HepG2 (cell line): ENCODE measurements at regions not wholly inside any gene's neighbourhood (a gene's known extent, or its start where the extent isn't known, plus 50 kb on each side); places are given as distances from the start of the nearest gene placed in this dataset.

Source experiments
- ATAC-seq: fragments of 200-7000 bp; cut with Tn5 transposase; 3 replicates; pipeline ENCODE4 v1.9.1; 2020; ENCODE audit warnings: mild to moderate bottlenecking, moderate library complexity
- BruUV-seq: library from RNA; stranded (reverse); fragments of 400-500 nt; replicated peaks from 2 replicates; lab custom pipeline; 2021; lab: Mats Ljungman, UMichigan
- CTCF ChIA-PET: fragments of 300-600 bp; formaldehyde crosslinking; extraction: SDS; loops from one replicate; lab custom pipeline; 2021; ENCODE audit warnings: low total read pairs, inconsistent platforms, low intra/inter-chr PET ratio; lab: Yijun Ruan, JAX
- POLR2A ChIA-PET: fragments of 350-600 bp; sonication (Branson Sonifier 250); formaldehyde crosslinking; loops from one replicate; lab custom pipeline; 2020; ENCODE audit warnings: antibody characterized with exemption, inconsistent platforms; lab: Yijun Ruan, JAX
- DNase-seq: peaks from one replicate; pipeline ENCODE4 v3.0.0-alpha.2; 2015; ENCODE audit warnings: low spot score
- FAIRE-seq: peaks from 3 replicates; lab custom pipeline; 2011; peaks lifted over from hg19 to GRCh38; lab: Jason Lieb, UNC
- H2AFZ ChIP-seq: one replicate; pipeline ENCODE4 v1.6.1; 2011; ENCODE audit warnings: low read length, inconsistent platforms
- H3K27ac ChIP-seq: fragments of 300-600 bp; 3 replicates; pipeline ENCODE4 v1.8.0; 2011; ENCODE audit warnings: mixed run types, mild to moderate bottlenecking, mixed read lengths, low read length, inconsistent platforms; ENCODE audit not compliant: insufficient read depth; ENCODE audit errors: extremely low read length
- H3K27me3 ChIP-seq, 2 experiments: fragments of 200-600 bp in 1 of 2; 2 replicates in 1 of 2; 3 replicates in 1 of 2; pipeline versions ENCODE4 v1.6.0 to v1.8.0; 2011; ENCODE audit warnings: low read length in 2 of 2, mild to moderate bottlenecking in 2 of 2, moderate library complexity in 2 of 2, inconsistent platforms in 1 of 2; ENCODE audit not compliant: insufficient read depth in 2 of 2, control insufficient read depth in 1 of 2
- H3K36me3 ChIP-seq, 2 experiments: fragments of 200-600 bp in 1 of 2; replicated peaks in 1 of 2; 2 replicates in 1 of 2; 3 replicates in 1 of 2; pipeline versions ENCODE4 v1.5.1 to v1.8.0; 2011; ENCODE audit warnings: low read length in 2 of 2, inconsistent platforms in 1 of 2; ENCODE audit not compliant: insufficient read depth in 2 of 2, control insufficient read depth in 1 of 2
- H3K4me1 ChIP-seq: 2 replicates; pipeline ENCODE4 v1.5.1; 2012; ENCODE audit warnings: low read length, inconsistent platforms; ENCODE audit not compliant: insufficient read depth
- H3K4me2 ChIP-seq: 2 replicates; pipeline ENCODE4 v1.6.0; 2011; ENCODE audit warnings: low read depth, low read length, inconsistent platforms
- H3K4me3 ChIP-seq, 3 experiments: fragments of 200-600 bp in 1 of 3; sonication (generic), shearing (Covaris generic) in 1 of 3; replicated peaks in 1 of 3; 2 replicates each; pipeline ENCODE4 v1.5.1; 2011 to 2016; ENCODE audit warnings: low read length in 3 of 3, inconsistent platforms in 2 of 3, low read depth in 2 of 3, mild to moderate bottlenecking in 2 of 3, control low read depth in 1 of 3, mixed read lengths in 1 of 3; ENCODE audit not compliant: insufficient read depth in 1 of 3
- H3K79me2 ChIP-seq: one replicate; pipeline ENCODE4 v1.6.1; 2011; ENCODE audit warnings: low read length, inconsistent platforms; ENCODE audit not compliant: insufficient read depth
- H3K9ac ChIP-seq: 2 replicates; pipeline ENCODE4 v1.6.0; 2011; ENCODE audit warnings: mild to moderate bottlenecking, low read depth, low read length, inconsistent platforms; ENCODE audit not compliant: insufficient read depth
- H3K9me3 ChIP-seq: 2 replicates; pipeline ENCODE4 v1.5.1; 2012; ENCODE audit warnings: mild to moderate bottlenecking, low read length
- H4K20me1 ChIP-seq: 2 replicates; pipeline ENCODE4 v1.6.0; 2011; ENCODE audit warnings: inconsistent platforms, mild to moderate bottlenecking, low read length, moderate library complexity; ENCODE audit not compliant: insufficient read depth
- KDM5A ChIP-seq: fragments of 200-600 bp; sonication (generic); IDR thresholded peaks from 2 replicates; pipeline ENCODE4 v1.7.0; 2018; ENCODE audit warnings: antibody characterized with exemption, mild to moderate bottlenecking, low read length, borderline replicate concordance
- MTF1 ChIP-seq: sonication (generic); formaldehyde crosslinking; IDR thresholded peaks from 2 replicates; pipeline ENCODE4 v1.5.0; 2020; ENCODE audit warnings: missing genetic modification reagents
- NBN ChIP-seq: fragments of 450-650 bp; conservative IDR thresholded peaks from 2 replicates; pipeline ENCODE4 v1.6.1; 2017
- NCOA2 ChIP-seq: sonication (generic); formaldehyde crosslinking; IDR thresholded peaks from 2 replicates; pipeline ENCODE4 v1.8.0; 2022; ENCODE audit warnings: inconsistent platforms
- NFRKB ChIP-seq: fragments of 450-650 bp; IDR thresholded peaks from 2 replicates; pipeline ENCODE4 v1.6.1; 2017
- PHF20 ChIP-seq: sonication (generic); formaldehyde crosslinking; IDR thresholded peaks from 2 replicates; pipeline ENCODE4 v1.5.0; 2020; ENCODE audit warnings: mild to moderate bottlenecking, missing genetic modification reagents
- RELA ChIP-seq: sonication (generic); formaldehyde crosslinking; IDR thresholded peaks from 2 replicates; pipeline ENCODE4 v1.4.0; 2020; ENCODE audit warnings: missing genetic modification reagents
- SATB2 ChIP-seq: sonication (generic); formaldehyde crosslinking; IDR thresholded peaks from 2 replicates; pipeline ENCODE4 v1.5.0; 2020; ENCODE audit warnings: missing genetic modification reagents
- ZFP1 ChIP-seq: IDR thresholded peaks from 2 replicates; pipeline ENCODE4 v1.6.1; 2016
- ZKSCAN5 ChIP-seq: sonication (generic); formaldehyde crosslinking; IDR thresholded peaks from 2 replicates; pipeline ENCODE4 v1.5.1; 2020; ENCODE audit warnings: mild to moderate bottlenecking, missing genetic modification reagents
- ZNF101 ChIP-seq: sonication (generic); formaldehyde crosslinking; IDR thresholded peaks from 2 replicates; pipeline ENCODE4 v1.4.0; 2020; ENCODE audit warnings: mild to moderate bottlenecking, low read depth, missing genetic modification reagents, borderline replicate concordance
- ZNF563 ChIP-seq: sonication (generic); formaldehyde crosslinking; IDR thresholded peaks from 2 replicates; pipeline ENCODE4 v1.8.0; 2022; ENCODE audit warnings: mild to moderate bottlenecking, moderate library complexity, missing genetic modification reagents
- ZNF850 ChIP-seq: sonication (generic); formaldehyde crosslinking; conservative IDR thresholded peaks from 2 replicates; pipeline ENCODE4 v1.9.0; 2021; ENCODE audit warnings: mild to moderate bottlenecking, missing genetic modification reagents
- WGBS: methylation state at CpG from one replicate; pipeline ENCODE4 v1.1.6; 2017; ENCODE audit warnings: low lambda C conversion rate; 5-methylcytosine and 5-hydroxymethylcytosine counted together
- in situ Hi-C: cut with HindIII; loops from 2 replicates; pipeline ENCODE4 v1.10.0; 2017; ENCODE audit warnings: low pct_unique_long_range_greater_than_20kb; ENCODE audit not compliant: extremely low pct_ligation_motif_present
- intact Hi-C: fragments of 100-400 bp; cut with micrococcal nuclease; formaldehyde crosslinking; loops from one replicate; pipeline ENCODE4 v1.10.0; 2022; ENCODE audit not compliant: unreplicated experiment
- TF ChIP-seq, protein P1 (sequence below): sonication (generic); formaldehyde crosslinking; IDR thresholded peaks from 2 replicates; pipeline ENCODE4 v1.8.0; 2022; ENCODE audit warnings: mild to moderate bottlenecking, missing genetic modification reagents
- TF ChIP-seq, protein P2 (sequence below): IDR thresholded peaks from 2 replicates; pipeline ENCODE4 v1.6.1; 2018; ENCODE audit warnings: missing genetic modification reagents, mild to moderate bottlenecking, missing compliant biosample characterization
- TF ChIP-seq, protein P3 (sequence below): sonication (generic); formaldehyde crosslinking; IDR thresholded peaks from 2 replicates; pipeline ENCODE4 v1.5.1; 2020; ENCODE audit warnings: mild to moderate bottlenecking, moderate library complexity, missing genetic modification reagents
- TF ChIP-seq, protein P4 (sequence below): IDR thresholded peaks from 2 replicates; pipeline ENCODE4 v1.6.1; 2016; ENCODE audit warnings: missing genetic modification reagents, missing compliant biosample characterization

DNA sequence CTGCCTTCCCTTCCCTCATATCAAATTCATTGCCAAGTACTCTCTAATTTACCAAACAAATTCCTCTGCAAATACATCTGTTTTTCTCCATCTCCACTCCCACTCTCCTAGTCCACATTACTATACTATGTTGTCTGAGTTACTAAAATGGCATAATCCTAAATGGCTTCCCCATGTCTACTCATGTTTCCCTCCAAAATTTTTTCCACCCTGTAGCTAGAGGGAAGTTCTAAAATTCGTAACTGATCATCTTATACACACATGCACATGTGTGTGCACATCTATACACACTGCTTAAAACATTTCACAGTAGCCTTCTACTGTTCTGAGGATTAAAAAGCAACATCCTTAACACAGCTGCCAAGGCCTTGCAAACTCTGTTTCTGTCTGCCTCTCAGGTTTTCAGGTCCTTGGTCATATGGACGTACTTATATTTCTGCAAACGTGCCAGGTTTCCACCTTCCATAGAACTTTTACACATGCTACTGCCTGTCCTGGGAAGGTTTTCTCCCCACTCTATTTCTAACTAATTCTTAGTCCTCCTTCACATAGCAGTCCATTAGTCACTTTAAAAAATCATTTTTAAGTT lies 140.6 kb downstream of the LURAP1L start:
- Histone ChIP-seq H3K36me3 (no peaks in the 10 kb centered on the region), H4K20me1 (no peaks in the 10 kb centered on the region), H3K27ac (no peak overlapping the region), H3K79me2 (no peaks in the 10 kb centered on the region), H3K4me2 (no peak overlapping the region), H3K9me3 (no peaks in the 10 kb centered on the region), H2AFZ (no peak overlapping the region), H3K4me3 (no peak overlapping the region), H3K4me1 (no peaks in the 10 kb centered on the region), H3K27me3 (no peaks in the 10 kb centered on the region), H3K9ac (no peak overlapping the region)
- 22% methylated on average over 3 of the region's 3 CpGs for WGBS
- ChIA-PET CTCF (no interaction called here), POLR2A (no interaction called here)
- DNase-seq (no peak), FAIRE-seq (no peak), ATAC-seq (no peak)
- intact Hi-C loops: no loop called here
- no peak for TF ChIP-seq NFRKB
- TF ChIP-seq PHF20 (CRISPR knock-in tag): no peak
- no peak for TF ChIP-seq ZKSCAN5 (CRISPR knock-in tag)
- no peak for TF ChIP-seq NBN
- TF ChIP-seq, protein P1, sequence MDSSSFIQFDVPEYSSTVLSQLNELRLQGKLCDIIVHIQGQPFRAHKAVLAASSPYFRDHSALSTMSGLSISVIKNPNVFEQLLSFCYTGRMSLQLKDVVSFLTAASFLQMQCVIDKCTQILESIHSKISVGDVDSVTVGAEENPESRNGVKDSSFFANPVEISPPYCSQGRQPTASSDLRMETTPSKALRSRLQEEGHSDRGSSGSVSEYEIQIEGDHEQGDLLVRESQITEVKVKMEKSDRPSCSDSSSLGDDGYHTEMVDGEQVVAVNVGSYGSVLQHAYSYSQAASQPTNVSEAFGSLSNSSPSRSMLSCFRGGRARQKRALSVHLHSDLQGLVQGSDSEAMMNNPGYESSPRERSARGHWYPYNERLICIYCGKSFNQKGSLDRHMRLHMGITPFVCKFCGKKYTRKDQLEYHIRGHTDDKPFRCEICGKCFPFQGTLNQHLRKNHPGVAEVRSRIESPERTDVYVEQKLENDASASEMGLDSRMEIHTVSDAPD (CRISPR knock-in tag): no peak
- TF ChIP-seq MTF1: no peak
- no peak for TF ChIP-seq ZNF850 (CRISPR knock-in tag)
- TF ChIP-seq KDM5A: no peak
- no peak for TF ChIP-seq ZNF101 (CRISPR knock-in tag)
- TF ChIP-seq SATB2 (CRISPR knock-in tag): no peak
- TF ChIP-seq, protein P2, sequence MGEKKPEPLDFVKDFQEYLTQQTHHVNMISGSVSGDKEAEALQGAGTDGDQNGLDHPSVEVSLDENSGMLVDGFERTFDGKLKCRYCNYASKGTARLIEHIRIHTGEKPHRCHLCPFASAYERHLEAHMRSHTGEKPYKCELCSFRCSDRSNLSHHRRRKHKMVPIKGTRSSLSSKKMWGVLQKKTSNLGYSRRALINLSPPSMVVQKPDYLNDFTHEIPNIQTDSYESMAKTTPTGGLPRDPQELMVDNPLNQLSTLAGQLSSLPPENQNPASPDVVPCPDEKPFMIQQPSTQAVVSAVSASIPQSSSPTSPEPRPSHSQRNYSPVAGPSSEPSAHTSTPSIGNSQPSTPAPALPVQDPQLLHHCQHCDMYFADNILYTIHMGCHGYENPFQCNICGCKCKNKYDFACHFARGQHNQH: no peak
- no peak for TF ChIP-seq RELA (CRISPR knock-in tag)
- TF ChIP-seq, protein P3, sequence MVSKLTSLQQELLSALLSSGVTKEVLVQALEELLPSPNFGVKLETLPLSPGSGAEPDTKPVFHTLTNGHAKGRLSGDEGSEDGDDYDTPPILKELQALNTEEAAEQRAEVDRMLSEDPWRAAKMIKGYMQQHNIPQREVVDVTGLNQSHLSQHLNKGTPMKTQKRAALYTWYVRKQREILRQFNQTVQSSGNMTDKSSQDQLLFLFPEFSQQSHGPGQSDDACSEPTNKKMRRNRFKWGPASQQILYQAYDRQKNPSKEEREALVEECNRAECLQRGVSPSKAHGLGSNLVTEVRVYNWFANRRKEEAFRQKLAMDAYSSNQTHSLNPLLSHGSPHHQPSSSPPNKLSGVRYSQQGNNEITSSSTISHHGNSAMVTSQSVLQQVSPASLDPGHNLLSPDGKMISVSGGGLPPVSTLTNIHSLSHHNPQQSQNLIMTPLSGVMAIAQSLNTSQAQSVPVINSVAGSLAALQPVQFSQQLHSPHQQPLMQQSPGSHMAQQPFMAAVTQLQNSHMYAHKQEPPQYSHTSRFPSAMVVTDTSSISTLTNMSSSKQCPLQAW: no peak
- TF ChIP-seq ZNF563 (CRISPR knock-in tag): no peak
- no peak for TF ChIP-seq NCOA2 (CRISPR knock-in tag)
- TF ChIP-seq, protein P4, sequence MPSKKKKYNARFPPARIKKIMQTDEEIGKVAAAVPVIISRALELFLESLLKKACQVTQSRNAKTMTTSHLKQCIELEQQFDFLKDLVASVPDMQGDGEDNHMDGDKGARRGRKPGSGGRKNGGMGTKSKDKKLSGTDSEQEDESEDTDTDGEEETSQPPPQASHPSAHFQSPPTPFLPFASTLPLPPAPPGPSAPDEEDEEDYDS (CRISPR knock-in tag): no peak
- TF ChIP-seq ZFP1 (CRISPR knock-in tag): no peak
- BruUV-seq: no TSS peak
- in situ Hi-C loops: no loop called here
